Pancreas (tissue), 10 donors: ENCODE measurements at regions not wholly inside any gene's neighbourhood (a gene's known extent, or its start where the extent isn't known, plus 50 kb on each side); places are given as distances from the start of the nearest gene placed in this dataset.

Experiments
- ATAC-seq, 4 donors: fragments of 200-7000 bp; cut with Tn5 transposase; one replicate each; pipeline versions ENCODE4 v1.8.0 to v1.9.1; 2020; ENCODE audit warnings: mild to moderate bottlenecking in 4 of 4, moderate library complexity in 4 of 4
- DNase-seq, 6 donors: peaks; one replicate each; pipeline ENCODE4 v3.0.0-alpha.2; 2020
- FAIRE-seq: peaks from 2 replicates; lab custom pipeline; 2012; peaks lifted over from hg19 to GRCh38; lab: Jason Lieb, UNC
- H3K27ac ChIP-seq, 4 donors: fragments of 200-600 bp; sonication (generic); 1 replicate in 3 of 4; 2 replicates in 1 of 4; pipeline versions ENCODE4 v1.5.0 to v1.8.0; 2020
- H3K27me3 ChIP-seq, 4 donors: fragments of 200-600 bp; one replicate each; pipeline ENCODE4 v1.8.0; 2021
- H3K36me3 ChIP-seq, 3 donors: fragments of 200-600 bp; sonication (generic) in 1 of 3; one replicate each; pipeline versions ENCODE4 v1.5.0 to v1.8.0; 2020 to 2021
- H3K4me1 ChIP-seq, 3 donors: fragments of 200-600 bp; one replicate each; pipeline ENCODE4 v1.8.0; 2021
- H3K4me3 ChIP-seq, 4 donors: fragments of 200-600 bp; sonication (generic) in 2 of 4; one replicate each; pipeline versions ENCODE4 v1.5.0 to v1.8.0; 2020 to 2021
- H3K9me3 ChIP-seq, 4 donors: fragments of 200-600 bp; one replicate each; pipeline ENCODE4 v1.8.0; 2021
- CTCF ChIP-seq, 4 donors: fragments of 200-600 bp; sonication (generic) in 3 of 4; IDR thresholded peaks; one replicate each; pipeline versions ENCODE4 v1.5.0 to v1.8.0; 2021; ENCODE audit warnings: antibody characterized with exemption in 4 of 4
- WGBS, 2 donors: extraction: QIAGEN DNeasy Blood & Tissue Kit; methylation state at CpG; one replicate each; pipeline ENCODE4 v1.1.7; 2013; 5-methylcytosine and 5-hydroxymethylcytosine counted together
- intact Hi-C, 3 donors: fragments of 100-400 bp; cut with DNase I; formaldehyde crosslinking; loops; one replicate each; pipeline versions ENCODE4 v1.11.1 to v1.14.2; 2022
- donor health status: healthy with polysubstance abuse.
- donor health status: DM: no; HTN: no; CAD: no; lungs with moderate emphysema.
- donor health status: DM: no; HTN: no; CAD: no.
- donor health status: control.
- donor health status: control.
- donor health status: Bipolar disorder and iron deficiency.
- donor health status: DM: yes; HTN: yes; CAD: no.
- donor health status: DM: no; HTN: no; CAD: no.
- donor health status: DM: no; HTN: no; CAD: no.
- donor health status: DM: yes; HTN: yes; CAD: no.

DNA sequence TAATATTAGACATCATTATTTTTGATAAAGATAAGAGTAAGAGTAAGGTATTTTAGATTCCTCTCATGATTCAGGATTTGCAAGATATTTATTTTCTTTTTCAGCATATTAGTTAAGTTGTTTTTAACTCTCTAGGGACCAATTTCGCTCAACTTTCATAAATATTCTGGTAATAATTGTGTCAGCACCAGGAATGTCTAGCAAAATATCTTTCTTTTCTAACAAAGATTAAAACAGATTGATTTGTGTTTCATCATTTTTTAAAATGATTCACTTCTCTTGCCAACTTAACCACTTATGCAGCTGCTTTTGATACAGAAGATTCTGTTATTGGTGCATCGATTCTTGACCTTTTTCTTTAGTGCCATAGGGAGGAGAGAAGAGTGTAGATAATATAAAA, 172.8 kb upstream of the PTGFR start:
- Histone ChIP-seq H3K36me3 (no peaks in the 10 kb centered on the region), H3K4me3 (no peak overlapping the region), H3K27ac (no peak overlapping the region), H3K27me3 (no peaks in the 10 kb centered on the region), H3K9me3 (no peaks in the 10 kb centered on the region), H3K4me1 (no peaks in the 10 kb centered on the region)
- DNase-seq (no peak), ATAC-seq (no peak), FAIRE-seq (no peak)
- no peak for TF ChIP-seq CTCF (IDR thresholded peaks at IDR 0.05)
- intact Hi-C loops: no loop called here
- WGBS, 2 donors: 60% methylated on average over 2 of the region's 2 CpGs

DNA sequence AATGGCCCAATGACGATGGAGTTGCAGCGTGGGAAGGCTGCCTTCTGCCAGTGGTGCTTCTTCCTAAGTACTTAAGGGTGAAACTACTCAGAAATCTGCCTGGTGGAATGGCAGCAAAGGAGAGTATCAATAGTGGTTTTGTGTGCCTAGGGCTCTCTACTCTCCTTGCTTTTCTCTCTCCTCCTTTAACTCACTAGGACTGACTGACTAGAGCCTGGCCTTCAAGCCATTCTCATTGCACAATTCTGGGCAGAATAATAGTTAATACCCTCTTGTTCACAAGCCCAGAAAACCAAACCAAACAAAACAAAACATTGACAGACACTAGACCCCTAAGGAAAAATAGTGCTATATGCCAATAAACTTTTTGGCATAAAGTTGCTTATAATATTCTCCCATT, 171.2 kb upstream of the PTGFR start:
- TF ChIP-seq CTCF (IDR thresholded peaks at IDR 0.05): no peak
- no peak overlapping the region for H3K4me3 ChIP-seq
- H3K27me3 ChIP-seq: no peaks in the 10 kb centered on the region
- ATAC-seq: no peak
- intact Hi-C loops: no loop called here
- H3K36me3 ChIP-seq: no peaks in the 10 kb centered on the region
- no peaks in the 10 kb centered on the region for H3K9me3 ChIP-seq
- H3K27ac ChIP-seq: no peak overlapping the region
- 50 to 67% methylated on average over 2 of the region's 2 CpGs for WGBS, 2 donors
- no peaks in the 10 kb centered on the region for H3K4me1 ChIP-seq
- no peak for DNase-seq
- no peak for FAIRE-seq

DNA sequence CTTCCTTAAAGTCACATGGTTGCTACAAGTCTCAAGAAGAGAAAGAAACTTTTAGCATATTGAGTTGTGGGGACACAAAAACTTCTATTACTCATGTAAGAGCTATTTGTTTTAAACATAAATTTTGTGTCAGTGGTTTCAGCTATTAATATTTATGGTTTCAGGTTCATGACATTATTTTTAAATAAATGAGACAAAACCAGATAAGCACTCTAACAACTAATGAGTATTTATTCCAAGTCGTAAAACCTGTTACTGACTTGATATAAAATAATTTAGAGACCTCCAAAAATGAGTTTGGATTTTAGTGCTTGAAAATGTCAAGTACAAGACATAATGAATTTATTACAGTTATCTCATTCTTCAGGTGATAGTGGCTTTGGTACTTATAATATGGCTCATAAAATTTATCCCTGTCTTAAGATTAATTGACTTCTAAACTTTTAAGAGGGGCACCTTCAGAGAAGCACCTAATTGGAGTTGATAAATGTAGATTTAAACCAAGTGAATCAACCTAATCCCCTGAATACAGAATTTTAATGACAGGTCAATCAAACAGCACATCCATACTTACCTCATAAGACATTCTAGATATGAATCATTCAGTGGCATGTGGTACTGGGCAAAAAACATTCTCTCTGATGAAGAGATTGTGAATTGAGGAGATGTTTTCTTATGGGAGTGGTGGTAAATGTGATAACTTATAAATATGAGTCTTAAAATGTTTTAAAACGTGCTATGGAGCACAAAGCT, 167.7 kb upstream of the PTGFR start:
- ATAC-seq (no peak), DNase-seq (no peak), FAIRE-seq (no peak)
- no peak overlapping the region for H3K4me3 ChIP-seq
- intact Hi-C loops: no loop called here
- no peaks in the 10 kb centered on the region for H3K27me3 ChIP-seq
- no peaks in the 10 kb centered on the region for H3K36me3 ChIP-seq
- TF ChIP-seq CTCF (IDR thresholded peaks at IDR 0.05): no peak
- WGBS, 2 donors: 38 to 54% methylated on average over 2 of the region's 2 CpGs
- no peaks in the 10 kb centered on the region for H3K9me3 ChIP-seq
- H3K4me1 ChIP-seq: no peaks in the 10 kb centered on the region
- H3K27ac ChIP-seq: no peak overlapping the region

GRCh38 chr1:78325293-78325692, 165.5 kb upstream of the PTGFR start:
- ATAC-seq: no peak
- no peak overlapping the region for H3K27ac ChIP-seq
- H3K36me3 ChIP-seq: no peaks in the 10 kb centered on the region
- H3K4me3 ChIP-seq: no peak overlapping the region
- H3K9me3 ChIP-seq: no peaks in the 10 kb centered on the region
- intact Hi-C loops: no loop called here
- DNase-seq: no peak
- no peaks in the 10 kb centered on the region for H3K4me1 ChIP-seq
- no peak for TF ChIP-seq CTCF (IDR thresholded peaks at IDR 0.05)
- no peak for FAIRE-seq
- no peaks in the 10 kb centered on the region for H3K27me3 ChIP-seq
- 57 to 61% methylated on average over 3 of the region's 3 CpGs for WGBS, 2 donors

- no peaks in the 10 kb centered on the region for H3K4me1 ChIP-seq
- 74 to 82% methylated on average over 5 of the region's 5 CpGs for WGBS, 2 donors
- no peak for TF ChIP-seq CTCF (IDR thresholded peaks at IDR 0.05)
- H3K27ac ChIP-seq: no peak overlapping the region
- intact Hi-C loops: no loop called here
- H3K9me3 ChIP-seq: no peaks in the 10 kb centered on the region
- FAIRE-seq (no peak), ATAC-seq (no peak), DNase-seq (no peak)
- H3K36me3 ChIP-seq: no peaks in the 10 kb centered on the region
- no peak overlapping the region for H3K4me3 ChIP-seq
- H3K27me3 ChIP-seq: no peaks in the 10 kb centered on the region
Observed at GRCh38 chr1:78329475-78329874, 161.3 kb upstream of the PTGFR start.
